MM.1S (cell line): ENCODE measurements at regions not wholly inside any gene's neighbourhood (a gene's known extent, or its start where the extent isn't known, plus 50 kb on each side); places are given as distances from the start of the nearest gene placed in this dataset.

ENCODE experiments used
- DNase-seq: peaks from one replicate; pipeline ENCODE4 v3.0.0-alpha.2; 2015
- H2AFZ ChIP-seq: fragments of 300-600 bp; sonication (generic); 2 replicates; pipeline ENCODE4 v1.6.0; 2016; ENCODE audit warnings: antibody characterized with exemption, low read length
- H3F3A ChIP-seq: fragments of 300-600 bp; sonication (generic); 2 replicates; pipeline ENCODE4 v1.6.1; 2016; ENCODE audit warnings: mild to moderate bottlenecking, antibody characterized with exemption, low read length, moderate library complexity, mixed read lengths; ENCODE audit not compliant: insufficient read depth
- H3K27ac ChIP-seq: fragments of 300-600 bp; sonication (generic); 2 replicates; pipeline ENCODE4 v1.5.1; 2016; ENCODE audit warnings: mild to moderate bottlenecking, low read length
- H3K27me3 ChIP-seq: fragments of 300-600 bp; sonication (generic); replicated peaks from 2 replicates; pipeline ENCODE4 v1.6.0; 2016; ENCODE audit warnings: low read length; ENCODE audit not compliant: insufficient read depth
- H3K36me3 ChIP-seq: fragments of 300-600 bp; sonication (generic); replicated peaks from 2 replicates; pipeline ENCODE4 v1.6.1; 2016; ENCODE audit warnings: mild to moderate bottlenecking, low read length, mixed read lengths; ENCODE audit not compliant: insufficient read depth
- H3K4me1 ChIP-seq: fragments of 300-600 bp; sonication (generic); 2 replicates; pipeline ENCODE4 v1.6.1; 2016; ENCODE audit warnings: low read length, mixed read lengths
- H3K4me2 ChIP-seq: fragments of 300-600 bp; sonication (generic); 2 replicates; pipeline ENCODE4 v1.6.0; 2016; ENCODE audit warnings: low read depth, low read length
- H3K4me3 ChIP-seq: fragments of 300-600 bp; sonication (generic); 2 replicates; pipeline ENCODE4 v1.5.1; 2016; ENCODE audit warnings: low read length, mixed read lengths
- H3K79me2 ChIP-seq: fragments of 300-600 bp; sonication (generic); 2 replicates; pipeline ENCODE4 v1.6.1; 2016; ENCODE audit warnings: mixed run types, low read length, mixed read lengths
- H3K9ac ChIP-seq: fragments of 300-600 bp; sonication (generic); 2 replicates; pipeline ENCODE4 v1.6.1; 2016; ENCODE audit warnings: low read length, mixed read lengths
- H3K9me2 ChIP-seq: fragments of 300-600 bp; sonication (generic); replicated peaks from 2 replicates; pipeline ENCODE4 v1.6.1; 2016; ENCODE audit warnings: mild to moderate bottlenecking, low read length, mixed read lengths; ENCODE audit not compliant: insufficient read depth
- H3K9me3 ChIP-seq: fragments of 300-600 bp; sonication (generic); replicated peaks from 2 replicates; pipeline ENCODE4 v1.6.1; 2016; ENCODE audit warnings: mild to moderate bottlenecking, low read length, mixed read lengths; ENCODE audit not compliant: insufficient read depth
- H4K20me1 ChIP-seq: fragments of 300-600 bp; sonication (generic); 2 replicates; pipeline ENCODE4 v1.6.1; 2016; ENCODE audit warnings: mild to moderate bottlenecking, low read length, moderate library complexity, mixed read lengths; ENCODE audit not compliant: insufficient read depth
- EZH2 ChIP-seq: fragments of 300-600 bp; sonication (generic); optimal IDR thresholded peaks from 2 replicates; pipeline ENCODE3; 2017; ENCODE audit warnings: low read depth, mild to moderate bottlenecking, antibody characterized with exemption, low read length, mixed read lengths
- EZH2phosphoT487 ChIP-seq: fragments of 300-600 bp; sonication (generic); IDR thresholded peaks from 2 replicates; pipeline ENCODE4 v1.6.1; 2018; ENCODE audit warnings: antibody characterized with exemption, low read length
- TF ChIP-seq, protein P1 (sequence below): fragments of 300-600 bp; sonication (generic); IDR thresholded peaks from 2 replicates; pipeline ENCODE4 v1.5.1; 2016; ENCODE audit warnings: antibody characterized with exemption, low read length, mixed read lengths

DNA sequence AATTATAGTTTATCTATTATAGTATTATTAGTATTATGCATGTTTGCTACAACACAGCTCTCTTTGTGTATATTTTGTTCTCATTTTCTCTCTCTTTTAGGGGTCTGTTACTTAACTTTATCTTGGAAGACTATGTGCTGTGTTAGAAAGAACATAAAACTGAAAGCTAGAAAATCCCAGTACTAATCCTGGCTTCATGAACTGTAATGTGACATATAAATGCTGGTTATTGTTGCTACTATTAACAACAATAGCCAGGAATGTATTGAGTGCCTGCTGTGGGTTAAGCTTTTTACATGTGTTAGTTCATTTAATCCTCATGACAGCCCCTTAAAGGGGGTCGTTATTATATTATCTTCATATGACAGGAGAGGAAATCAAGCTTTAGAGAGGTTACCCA is 170.0 kb upstream of the DTNBP1 start:
- no peak overlapping the region for H3K9ac ChIP-seq
- H3K9me2 ChIP-seq, result no peaks in the 10 kb centered on the region
- H3K4me1 ChIP-seq, result no peaks in the 10 kb centered on the region
- no peak overlapping the region for H3K4me2 ChIP-seq
- no peaks in the 10 kb centered on the region for H3K36me3 ChIP-seq
- H3K9me3 ChIP-seq, result no peaks in the 10 kb centered on the region
- H3F3A ChIP-seq, result no peaks in the 10 kb centered on the region
- no peaks in the 10 kb centered on the region for H3K79me2 ChIP-seq
- H2AFZ ChIP-seq, result no peak overlapping the region
- TF ChIP-seq EZH2 (no peak), EZH2phosphoT487 (no peak)
- TF ChIP-seq, protein P1, sequence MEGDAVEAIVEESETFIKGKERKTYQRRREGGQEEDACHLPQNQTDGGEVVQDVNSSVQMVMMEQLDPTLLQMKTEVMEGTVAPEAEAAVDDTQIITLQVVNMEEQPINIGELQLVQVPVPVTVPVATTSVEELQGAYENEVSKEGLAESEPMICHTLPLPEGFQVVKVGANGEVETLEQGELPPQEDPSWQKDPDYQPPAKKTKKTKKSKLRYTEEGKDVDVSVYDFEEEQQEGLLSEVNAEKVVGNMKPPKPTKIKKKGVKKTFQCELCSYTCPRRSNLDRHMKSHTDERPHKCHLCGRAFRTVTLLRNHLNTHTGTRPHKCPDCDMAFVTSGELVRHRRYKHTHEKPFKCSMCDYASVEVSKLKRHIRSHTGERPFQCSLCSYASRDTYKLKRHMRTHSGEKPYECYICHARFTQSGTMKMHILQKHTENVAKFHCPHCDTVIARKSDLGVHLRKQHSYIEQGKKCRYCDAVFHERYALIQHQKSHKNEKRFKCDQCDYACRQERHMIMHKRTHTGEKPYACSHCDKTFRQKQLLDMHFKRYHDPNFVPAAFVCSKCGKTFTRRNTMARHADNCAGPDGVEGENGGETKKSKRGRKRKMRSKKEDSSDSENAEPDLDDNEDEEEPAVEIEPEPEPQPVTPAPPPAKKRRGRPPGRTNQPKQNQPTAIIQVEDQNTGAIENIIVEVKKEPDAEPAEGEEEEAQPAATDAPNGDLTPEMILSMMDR, result no peak
- H3K27me3 ChIP-seq, result no peaks in the 10 kb centered on the region
- H3K27ac ChIP-seq, result no peak overlapping the region
- H3K4me3 ChIP-seq, result no peak overlapping the region
- DNase-seq, result no peak
- no peaks in the 10 kb centered on the region for H4K20me1 ChIP-seq

DNA sequence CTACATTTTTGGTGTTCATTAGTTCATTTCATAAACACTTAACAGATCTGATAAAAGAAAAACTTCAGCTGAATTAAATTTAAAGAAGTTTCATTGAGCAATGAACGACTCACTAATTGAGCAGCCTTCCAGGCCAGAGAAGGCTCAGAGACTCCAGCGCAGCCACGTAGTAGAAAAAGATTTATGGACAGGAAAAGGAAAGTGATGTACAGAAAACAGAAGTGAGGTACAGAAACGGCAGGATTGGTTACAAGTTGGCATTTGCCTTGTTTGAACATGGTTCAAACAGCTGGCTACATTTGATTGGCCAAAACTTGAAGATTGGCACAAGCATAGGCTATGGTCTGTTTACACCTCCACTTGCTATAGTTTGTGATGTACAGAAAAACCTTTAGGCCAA is 166.3 kb upstream of the DTNBP1 start:
- Histone ChIP-seq H3K4me1 (no peaks in the 10 kb centered on the region), H3K4me2 (no peak overlapping the region), H2AFZ (no peak overlapping the region), H3K4me3 (no peak overlapping the region), H3K27ac (no peak overlapping the region), H3K9ac (no peak overlapping the region), H3K79me2 (no peaks in the 10 kb centered on the region), H3K27me3 (no peaks in the 10 kb centered on the region), H3K36me3 (no peaks in the 10 kb centered on the region), H3K9me3 (no peaks in the 10 kb centered on the region), H3K9me2 (no peaks in the 10 kb centered on the region), H3F3A (no peaks in the 10 kb centered on the region), H4K20me1 (no peaks in the 10 kb centered on the region)
- TF ChIP-seq EZH2phosphoT487 (no peak), EZH2 (no peak)
- TF ChIP-seq, protein P1, result no peak
- DNase-seq, result no peak

GRCh38 chr6:15827496-15828255 is 164.8 kb upstream of the DTNBP1 start:
- Histone ChIP-seq H3K9ac (no peak overlapping the region), H3K27ac (no peak overlapping the region), H3K4me3 (no peak overlapping the region), H3K4me1 (no peaks in the 10 kb centered on the region), H3K9me3 (no peaks in the 10 kb centered on the region), H4K20me1 (no peaks in the 10 kb centered on the region), H3K27me3 (no peaks in the 10 kb centered on the region), H2AFZ (no peak overlapping the region), H3K79me2 (no peaks in the 10 kb centered on the region), H3K4me2 (no peak overlapping the region), H3F3A (no peaks in the 10 kb centered on the region), H3K36me3 (no peaks in the 10 kb centered on the region), H3K9me2 (no peaks in the 10 kb centered on the region)
- DNase-seq, result no peak
- TF ChIP-seq EZH2phosphoT487, result no peak
- TF ChIP-seq, protein P1, result no peak
- no peak for TF ChIP-seq EZH2
